Transverse colon (tissue), 4 donors: ENCODE measurements at regions not wholly inside any gene's neighbourhood (a gene's known extent, or its start where the extent isn't known, plus 50 kb on each side); places are given as distances from the start of the nearest gene placed in this dataset.

Source experiments
- CTCF ChIP-seq, 5 experiments: fragments of 200-600 bp in 3 of 5; fragments of 450-650 bp in 2 of 5; sonication (generic) in 3 of 5; IDR thresholded peaks; 1 replicate in 2 of 5; 2 replicates in 3 of 5; pipeline ENCODE4 v1.5.1; 2016 to 2017; ENCODE audit warnings: antibody characterized with exemption in 5 of 5, inconsistent platforms in 3 of 5, mild to moderate bottlenecking in 2 of 5, moderate library complexity in 1 of 5
- EP300 ChIP-seq: sonication (generic); formaldehyde crosslinking; IDR thresholded peaks from one replicate; pipeline ENCODE4 v1.6.1; 2017; ENCODE audit warnings: antibody characterized with exemption, low read depth
- POLR2A ChIP-seq: fragments of 450-650 bp; IDR thresholded peaks from one replicate; pipeline ENCODE4 v1.6.1; 2016; ENCODE audit warnings: antibody characterized with exemption, mild to moderate bottlenecking, moderate library complexity
- POLR2AphosphoS5 ChIP-seq, 3 donors: sonication (generic); formaldehyde crosslinking; IDR thresholded peaks; one replicate each; pipeline ENCODE4 v1.6.1; 2016; ENCODE audit warnings: antibody characterized with exemption in 3 of 3

GRCh38 chr6:76438768-76439167, 366.3 kb upstream of the IMPG1 start:
- no peak for TF ChIP-seq CTCF (IDR thresholded peaks at IDR 0.05)
- TF ChIP-seq POLR2A, result no peak
- no peak for TF ChIP-seq EP300
- TF ChIP-seq POLR2AphosphoS5 (IDR thresholded peaks at IDR 0.05), result no peak
